ENCODE measurements at regions not wholly inside any gene's neighbourhood (a gene's known extent, or its start where the extent isn't known, plus 50 kb on each side); places are given as distances from the start of the nearest gene placed in this dataset.

GRCh38 chr10:78777466-78777865, 291.3 kb upstream of the ZMIZ1 start:
- no peak for DNase-seq (ENCODE audit: low read depth)

- DNase-seq (ENCODE audit: low read depth) = no peak
These were observed 290.9 kb upstream of the ZMIZ1 start for GRCh38 chr10:78777867-78778266.

- no peak for DNase-seq (ENCODE audit: low read depth)
These were observed 290.1 kb upstream of the ZMIZ1 start for GRCh38 chr10:78778444-78779338.

GRCh38 chr10:78779339-78779955, 289.3 kb upstream of the ZMIZ1 start:
- no peak for DNase-seq (ENCODE audit: low read depth)

GRCh38 chr10:78780551-78780961, 288.2 kb upstream of the ZMIZ1 start:
- no peak for DNase-seq (ENCODE audit: low read depth)

GRCh38 chr10:78781251-78781913, 287.4 kb upstream of the ZMIZ1 start:
- no peak for DNase-seq (ENCODE audit: low read depth)

GRCh38 chr10:78781991-78782390, 286.8 kb upstream of the ZMIZ1 start:
- DNase-seq (ENCODE audit: low read depth) = no peak

- no peak for DNase-seq (ENCODE audit: low read depth)
These were observed 286.3 kb upstream of the ZMIZ1 start for GRCh38 chr10:78782441-78782840.

- DNase-seq (ENCODE audit: low read depth) = no peak
These were observed 285.0 kb upstream of the ZMIZ1 start for GRCh38 chr10:78783753-78784152.

GRCh38 chr10:78784546-78784945, 284.2 kb upstream of the ZMIZ1 start:
- no peak for DNase-seq (ENCODE audit: low read depth)

- no peak for DNase-seq (ENCODE audit: low read depth)
These were observed 283.7 kb upstream of the ZMIZ1 start for GRCh38 chr10:78785066-78785465.

GRCh38 chr10:78785991-78786390, 282.8 kb upstream of the ZMIZ1 start:
- no peak for DNase-seq (ENCODE audit: low read depth)

- DNase-seq (ENCODE audit: low read depth) = no peak
These were observed 281.6 kb upstream of the ZMIZ1 start for GRCh38 chr10:78787125-78787524.

- no peak for DNase-seq (ENCODE audit: low read depth)
These were observed 273.9 kb upstream of the ZMIZ1 start for GRCh38 chr10:78794736-78795455.

GRCh38 chr10:78798976-78799730, 269.6 kb upstream of the ZMIZ1 start:
- DNase-seq (ENCODE audit: low read depth) = no peak

- no peak for DNase-seq (ENCODE audit: low read depth)
These were observed 268.8 kb upstream of the ZMIZ1 start for GRCh38 chr10:78800006-78800405.

- DNase-seq (ENCODE audit: low read depth) = no peak
These were observed 268.0 kb upstream of the ZMIZ1 start for GRCh38 chr10:78800535-78801320.

GRCh38 chr10:78802431-78802830, 266.3 kb upstream of the ZMIZ1 start:
- DNase-seq (ENCODE audit: low read depth) = no peak

GRCh38 chr10:78802866-78803265, 265.9 kb upstream of the ZMIZ1 start:
- DNase-seq (ENCODE audit: low read depth) = no peak

- no peak for DNase-seq (ENCODE audit: low read depth)
These were observed 265.1 kb upstream of the ZMIZ1 start for GRCh38 chr10:78803710-78804109.

Data from stimulated activated CD8-positive, alpha-beta memory T cell treated with anti-CD3 and anti-CD28 coated beads, Interleukin-12 subunit alpha, Interleukin-12 subunit beta, amount 100 ng/mL, for 4 hours (primary cell).